ENCODE measurements at regions not wholly inside any gene's neighbourhood (a gene's known extent, or its start where the extent isn't known, plus 50 kb on each side); places are given as distances from the start of the nearest gene placed in this dataset.

DNA sequence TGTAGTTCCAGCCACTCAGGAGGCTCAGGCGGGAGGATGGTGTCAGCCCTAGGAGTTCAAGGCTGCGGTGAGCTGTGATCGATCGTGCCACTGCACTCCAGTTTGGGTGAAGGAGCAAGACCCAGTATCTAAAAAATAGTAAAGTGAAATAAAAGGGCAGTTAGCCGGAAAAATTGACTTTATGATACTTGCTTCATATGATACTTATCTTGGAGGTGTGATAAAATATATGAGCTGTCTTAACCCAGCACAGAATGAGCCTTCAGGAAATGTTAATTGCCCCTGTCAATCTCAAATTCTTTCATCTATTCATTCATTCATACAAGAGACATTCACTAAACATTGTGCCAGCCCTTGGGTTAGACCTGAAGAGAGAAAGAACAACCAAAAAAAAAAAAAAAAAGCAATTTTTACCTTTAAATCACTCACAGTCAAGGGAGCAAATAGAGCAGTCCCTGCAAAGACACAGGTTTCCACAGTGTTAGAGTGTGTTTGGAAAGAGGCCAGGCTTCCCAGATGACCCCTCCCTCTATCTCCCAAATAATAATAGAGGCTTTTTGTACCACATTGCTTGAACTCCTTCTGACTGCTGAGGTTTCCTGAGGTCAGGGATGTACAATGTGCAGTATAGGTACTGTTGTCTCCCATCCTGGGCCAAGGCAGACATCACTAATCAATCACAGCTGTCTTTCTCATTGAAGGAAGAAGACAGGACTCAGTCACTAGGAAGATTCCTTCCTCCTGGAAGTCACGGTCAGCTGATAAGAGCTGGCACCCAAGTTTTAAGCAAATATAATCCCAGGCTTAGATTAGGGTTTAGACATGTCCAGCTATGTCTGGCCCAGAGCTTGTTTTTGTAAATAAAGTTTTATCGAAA, 454.6 kb downstream of the MIAT start:
- no peak overlapping the region for H2AFZ ChIP-seq (ENCODE audit: low read length)
- H3K27me3 ChIP-seq (replicated peaks in 1 of 4; ENCODE audit: control insufficient read depth in 3 of 4, extremely low read depth in 1 of 4, insufficient read depth in 3 of 4, low read length in 3 of 4): no peaks in the 10 kb centered on the region
- no peak overlapping the region for H3K9ac ChIP-seq (replicated peaks in 1 of 4; ENCODE audit: extremely low read depth in 1 of 4, low read depth in 3 of 4, low read length in 3 of 4)
- H4K91ac ChIP-seq (replicated peaks; ENCODE audit: insufficient read length, low read length): no peak overlapping the region
- no peak overlapping the region for H3K4me2 ChIP-seq (ENCODE audit: insufficient read depth in 1 of 2, low read depth in 2 of 2, low read length in 2 of 2)
- H4K20me1 ChIP-seq (replicated peaks in 1 of 2; ENCODE audit: control insufficient read depth in 1 of 2, insufficient read depth in 2 of 2, low read length in 2 of 2): no peaks in the 10 kb centered on the region
- H2BK12ac ChIP-seq (ENCODE audit: low read depth, low read length): no peak overlapping the region
- WGBS, 2 experiments (ENCODE audit: extremely low coverage in 1 of 2, insufficient coverage in 1 of 2, insufficient read length in 1 of 2, insufficient replicate concordance in 2 of 2, low coverage in 1 of 2, low lambda C conversion rate in 2 of 2, missing lambda C conversion rate in 1 of 2): 66% methylated on average over 7 of the region's 7 CpGs; no CpG with 5 or more reads in 1 of the 2 experiments
- CTCF ChIA-PET (ENCODE audit: partially characterized antibody): interaction anchor here (0.6 kb wide), 1 partner anchor 181 kb away, joined by 3 read pairs; no protein-coding TSS in a partner anchor
- H3K4ac ChIP-seq (replicated peaks; ENCODE audit: insufficient read length, low read depth, low read length): no peak overlapping the region
- H3K56ac ChIP-seq (replicated peaks; ENCODE audit: insufficient read length, low read depth, low read length): no peak overlapping the region
- H4K8ac ChIP-seq (ENCODE audit: extremely low read depth, insufficient read depth, low read length): no peak overlapping the region
- H3K18ac ChIP-seq (ENCODE audit: extremely low read depth, low read length): no peak overlapping the region
- H3K14ac ChIP-seq (ENCODE audit: insufficient read length): no peak overlapping the region
- peaks cover 0 to 5% (median 0%) of the 10 kb centered on the region in 4 experiments; a peak in 3 of 7 replicates for H3K4me1 ChIP-seq (replicated peaks in 1 of 4; ENCODE audit: control insufficient read depth in 3 of 4, insufficient read depth in 4 of 4, low read length in 3 of 4)
- no peak overlapping the region for H2BK5ac ChIP-seq (ENCODE audit: low read depth, low read length)
- H2AK5ac ChIP-seq (ENCODE audit: low read depth, low read length): no peak overlapping the region
- H3K23ac ChIP-seq (ENCODE audit: insufficient read length): no peak overlapping the region
- no peak overlapping the region for H3K4me3 ChIP-seq (ENCODE audit: extremely low read depth in 1 of 4, insufficient read depth in 2 of 4, low read depth in 3 of 4, low read length in 4 of 4)
- H2BK15ac ChIP-seq (ENCODE audit: low read length): no peak overlapping the region
- no peaks in the 10 kb centered on the region for H3K79me2 ChIP-seq (ENCODE audit: control insufficient read depth in 1 of 2, insufficient read depth in 2 of 2, low read length in 2 of 2)
- DNase-seq (ENCODE audit: low read depth in 1 of 2, low spot score in 2 of 2) (no peak), FAIRE-seq (no peak)
- H3K79me1 ChIP-seq (ENCODE audit: low read depth, low read length): no peaks in the 10 kb centered on the region
- no peaks in the 10 kb centered on the region for H3K36me3 ChIP-seq (ENCODE audit: control insufficient read depth in 2 of 4, insufficient read depth in 4 of 4, low read length in 3 of 4)
- H2BK120ac ChIP-seq (replicated peaks; ENCODE audit: low read depth, low read length): no peak overlapping the region
- no peak overlapping the region for H2BK20ac ChIP-seq (ENCODE audit: low read length)
- POLR2A ChIA-PET (ENCODE audit: partially characterized antibody): no interaction called here
- H3K9me3 ChIP-seq (ENCODE audit: insufficient read depth in 2 of 2, low read depth in 1 of 2, low read length in 1 of 2): no peaks in the 10 kb centered on the region
- H3K23me2 ChIP-seq (ENCODE audit: low read depth, low read length): no peaks in the 10 kb centered on the region
- no peak overlapping the region for H4K5ac ChIP-seq (ENCODE audit: insufficient read length, low read depth, low read length)
- no peak overlapping the region for H3K27ac ChIP-seq (ENCODE audit: low read depth, low read length)
- TF ChIP-seq TAF1 (IDR thresholded peaks at IDR 0.05; ENCODE audit: low read depth, low read length) (no peak), RXRA (IDR thresholded peaks at IDR 0.05; ENCODE audit: insufficient read depth, low read depth, low read length) (no peak), PHF8 (conservative IDR thresholded peaks at IDR 0.05; ENCODE audit: low read depth, low read length) (no peak), RNF2 (IDR thresholded peaks at IDR 0.05; ENCODE audit: borderline replicate concordance, low read depth, low read length, missing control alignments, poor library complexity, severe bottlenecking) (no peak), SP2 (IDR thresholded peaks at IDR 0.05; ENCODE audit: low read length) (no peak), CBX8 (IDR thresholded peaks at IDR 0.05; ENCODE audit: borderline replicate concordance, low read depth, low read length) (no peak), EP300 (IDR thresholded peaks at IDR 0.05; ENCODE audit: borderline replicate concordance in 1 of 2, low read depth in 2 of 2, low read length in 2 of 2) (no peak), YY1 (IDR thresholded peaks at IDR 0.05; ENCODE audit: low read depth, low read length) (no peak), SP1 (IDR thresholded peaks at IDR 0.05; ENCODE audit: low read depth, low read length) (no peak), SUZ12 (IDR thresholded peaks at IDR 0.05; ENCODE audit: low read length) (no peak)
- TF ChIP-seq, protein P1, sequence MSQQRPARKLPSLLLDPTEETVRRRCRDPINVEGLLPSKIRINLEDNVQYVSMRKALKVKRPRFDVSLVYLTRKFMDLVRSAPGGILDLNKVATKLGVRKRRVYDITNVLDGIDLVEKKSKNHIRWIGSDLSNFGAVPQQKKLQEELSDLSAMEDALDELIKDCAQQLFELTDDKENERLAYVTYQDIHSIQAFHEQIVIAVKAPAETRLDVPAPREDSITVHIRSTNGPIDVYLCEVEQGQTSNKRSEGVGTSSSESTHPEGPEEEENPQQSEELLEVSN (IDR thresholded peaks at IDR 0.05): no peak

Data from H1 (cell line).